GM20000 (cell line): ENCODE measurements at regions not wholly inside any gene's neighbourhood (a gene's known extent, or its start where the extent isn't known, plus 50 kb on each side); places are given as distances from the start of the nearest gene placed in this dataset.

Source experiments
- DNase-seq: peaks from one replicate; pipeline ENCODE4 v3.0.0; 2012; ENCODE audit warnings: low spot score
- CTCF ChIP-seq: IDR thresholded peaks from 2 replicates; pipeline ENCODE4 v1.5.1; 2012; ENCODE audit warnings: mild to moderate bottlenecking, control low read depth; ENCODE audit errors: extremely low read depth, missing control alignments

- no peak for DNase-seq
- no peak for TF ChIP-seq CTCF
These were observed 333.9 kb downstream of the DIRAS2 start for GRCh38 chr9:90308691-90309090.

DNA sequence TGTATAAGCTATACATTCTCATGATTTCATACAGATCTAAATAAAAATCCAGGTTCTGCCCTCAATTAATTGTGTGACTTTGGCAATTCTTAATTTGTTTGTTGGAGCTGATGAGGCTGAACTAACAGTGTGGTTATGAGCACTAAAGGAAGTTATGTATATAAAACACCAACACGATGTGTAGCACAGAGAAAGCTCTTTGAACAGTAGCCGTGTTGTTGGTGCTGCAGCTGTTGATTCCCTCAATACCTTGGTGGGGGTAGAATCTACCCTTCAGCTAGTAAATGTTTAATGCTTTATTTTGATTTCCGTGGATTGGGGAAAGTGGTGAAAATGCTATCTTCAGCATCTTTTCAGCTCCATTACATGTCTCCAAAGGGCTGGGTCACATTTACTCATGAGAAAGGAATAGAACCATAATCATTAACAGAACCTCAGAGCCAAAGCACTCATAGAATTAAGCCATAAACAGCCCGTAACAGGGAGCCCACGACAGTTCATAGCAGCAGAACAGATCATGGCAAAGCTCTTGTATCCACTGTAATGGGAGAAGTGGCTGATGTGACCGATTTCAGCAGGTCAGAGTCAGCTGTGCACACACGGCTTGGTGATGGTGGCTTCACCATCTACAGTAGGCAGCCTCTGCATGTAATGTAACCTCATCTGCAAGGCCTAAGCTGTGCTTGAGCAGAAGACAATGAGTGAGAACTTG is 332.7 kb downstream of the DIRAS2 start:
- no peak for TF ChIP-seq CTCF

GRCh38 chr9:90310521-90310876 is 332.1 kb downstream of the DIRAS2 start:
- TF ChIP-seq CTCF = no peak
- DNase-seq = no peak

More for the DNA sequence above, 332.7 kb downstream of the DIRAS2 start:
- DNase-seq = no peak

- no peak for TF ChIP-seq CTCF
- no peak for DNase-seq
These were observed 330.8 kb downstream of the DIRAS2 start for GRCh38 chr9:90311811-90312210.

DNA sequence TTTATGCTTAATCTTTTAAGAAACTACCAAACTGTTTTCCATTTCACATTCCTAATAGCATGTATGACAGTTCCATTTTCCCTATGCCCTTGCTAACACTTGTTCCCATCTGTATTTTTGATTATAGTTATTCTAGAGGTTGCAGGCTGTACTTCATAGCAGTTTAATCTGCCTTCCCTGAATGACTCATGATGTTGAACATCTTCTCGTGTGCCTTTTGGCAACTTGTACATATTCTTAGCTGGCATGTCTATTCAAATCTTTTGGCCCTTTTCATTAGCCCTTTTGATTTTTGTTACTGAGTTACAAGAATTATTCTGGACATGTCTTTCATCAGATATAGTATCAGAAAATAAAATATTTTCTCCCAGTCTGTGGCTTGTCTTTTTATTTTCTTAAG is 320.3 kb downstream of the DIRAS2 start:
- TF ChIP-seq CTCF = no peak
- no peak for DNase-seq

DNA sequence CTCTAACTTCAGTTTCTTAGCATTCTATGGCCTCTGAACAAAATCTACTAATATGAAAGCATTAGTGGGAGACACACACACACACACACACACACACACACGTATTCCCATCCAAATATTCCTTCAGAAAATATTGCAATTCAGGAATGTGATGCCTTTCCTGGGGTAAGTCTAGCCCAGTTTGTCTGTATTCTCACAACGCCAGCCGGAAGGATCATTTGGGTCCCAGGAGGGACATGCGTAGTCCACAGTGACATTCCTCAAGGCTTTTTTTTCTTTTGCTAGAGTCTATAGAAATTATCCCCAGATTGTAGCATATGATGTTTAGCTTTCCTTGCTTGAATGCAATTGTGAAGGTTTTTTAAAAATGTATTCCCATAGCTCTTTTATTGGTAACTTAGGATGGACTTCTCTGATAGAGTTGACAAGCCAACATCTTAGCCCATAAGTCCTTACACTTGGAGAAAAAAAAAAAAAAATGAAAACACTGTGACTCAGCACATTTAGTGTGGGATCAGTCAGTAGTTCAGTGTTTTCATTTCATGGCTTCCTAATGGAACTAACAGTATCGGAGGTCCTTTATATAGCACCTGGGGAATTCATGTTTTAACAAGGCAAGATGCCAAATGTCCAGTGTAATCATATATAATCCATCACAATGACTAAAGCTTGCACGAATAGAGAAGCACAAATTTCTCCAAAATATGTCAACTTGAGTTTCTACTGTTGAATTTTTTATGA is 316.5 kb downstream of the DIRAS2 start:
- no peak for TF ChIP-seq CTCF

DNA sequence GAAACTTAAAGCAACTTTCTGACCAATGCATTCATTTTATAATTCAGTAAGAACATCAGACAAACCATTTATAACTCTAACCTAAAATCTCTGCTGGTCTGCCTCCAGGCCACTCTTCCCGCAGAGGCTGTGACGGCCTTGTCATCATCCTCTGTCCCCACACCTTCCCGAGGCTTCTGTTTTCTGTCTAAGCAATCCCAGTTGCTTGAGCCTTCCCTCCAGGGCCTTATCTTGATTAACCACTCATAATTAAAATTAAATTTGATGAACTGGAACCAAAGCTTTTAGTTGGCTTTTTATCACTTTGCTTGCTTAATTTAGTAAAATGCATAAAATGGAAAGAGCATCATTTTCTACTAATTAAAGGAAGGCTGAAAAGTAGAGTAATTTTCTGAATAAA is 312.4 kb downstream of the DIRAS2 start:
- TF ChIP-seq CTCF = no peak
- no peak for DNase-seq

More for the DNA sequence above, 316.5 kb downstream of the DIRAS2 start:
- no peak for DNase-seq
